ENCODE measurements at regions not wholly inside any gene's neighbourhood (a gene's known extent, or its start where the extent isn't known, plus 50 kb on each side); places are given as distances from the start of the nearest gene placed in this dataset.

DNA sequence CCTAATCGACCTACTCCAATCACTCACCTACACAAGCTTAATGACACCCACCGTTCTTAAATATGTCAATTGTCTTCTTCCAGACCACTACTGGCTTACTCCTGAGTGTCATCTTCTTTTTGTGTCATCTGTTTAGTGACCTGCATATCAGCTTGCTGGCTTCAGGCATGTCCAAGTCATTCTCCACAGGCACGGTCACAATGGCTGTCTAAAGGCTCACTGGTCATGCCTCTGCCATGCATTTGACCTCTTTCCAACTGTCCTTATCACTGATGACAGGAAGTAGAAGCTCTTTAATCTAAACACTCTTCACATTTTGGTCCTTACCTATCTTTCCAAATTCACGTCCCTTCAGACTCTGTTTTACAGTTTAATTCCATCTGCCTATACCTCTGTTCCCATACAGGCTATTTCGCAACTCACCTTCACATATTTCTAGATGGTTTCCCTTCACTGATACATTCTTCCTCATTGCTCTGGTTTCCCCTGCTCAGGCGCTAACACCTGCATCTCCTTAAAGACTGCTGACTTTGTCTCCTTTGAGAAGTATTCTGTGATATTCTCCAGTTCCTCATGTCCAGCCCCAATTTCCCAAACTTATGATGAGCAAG is 217.5 kb downstream of the TRIB2 start:
- Histone ChIP-seq H3K4me2 (ENCODE audit: low read length) (no peak overlapping the region), H3K9me3 (ENCODE audit: low read length) (no peaks in the 10 kb centered on the region), H3K4me1 (ENCODE audit: insufficient read depth, low read length, poor library complexity, severe bottlenecking) (peaks cover 7% of the 10 kb centered on the region), H3K9me2 (ENCODE audit: insufficient read depth, low read length) (no peaks in the 10 kb centered on the region), H3K4me3 (ENCODE audit: low read depth, low read length, poor library complexity, severe bottlenecking) (no peak overlapping the region), H3K79me2 (ENCODE audit: insufficient read depth, low read depth, low read length) (no peaks in the 10 kb centered on the region), H2AFZ (ENCODE audit: low read length) (no peak overlapping the region), H3K27ac (ENCODE audit: low read depth, low read length, poor library complexity, severe bottlenecking) (no peak overlapping the region), H4K20me1 (ENCODE audit: insufficient read depth, low read length) (no peaks in the 10 kb centered on the region), H3K36me3 (ENCODE audit: insufficient read depth, low read length) (no peaks in the 10 kb centered on the region)
- BruUV-seq (replicated peaks): no TSS peak
- intact Hi-C loops (cut with micrococcal nuclease; ENCODE audit: unreplicated experiment): no loop called here
- no peak for TF ChIP-seq EZH2phosphoT487 (IDR thresholded peaks at IDR 0.05; ENCODE audit: borderline replicate concordance, low read depth, low read length)
- TF ChIP-seq, protein P1, sequence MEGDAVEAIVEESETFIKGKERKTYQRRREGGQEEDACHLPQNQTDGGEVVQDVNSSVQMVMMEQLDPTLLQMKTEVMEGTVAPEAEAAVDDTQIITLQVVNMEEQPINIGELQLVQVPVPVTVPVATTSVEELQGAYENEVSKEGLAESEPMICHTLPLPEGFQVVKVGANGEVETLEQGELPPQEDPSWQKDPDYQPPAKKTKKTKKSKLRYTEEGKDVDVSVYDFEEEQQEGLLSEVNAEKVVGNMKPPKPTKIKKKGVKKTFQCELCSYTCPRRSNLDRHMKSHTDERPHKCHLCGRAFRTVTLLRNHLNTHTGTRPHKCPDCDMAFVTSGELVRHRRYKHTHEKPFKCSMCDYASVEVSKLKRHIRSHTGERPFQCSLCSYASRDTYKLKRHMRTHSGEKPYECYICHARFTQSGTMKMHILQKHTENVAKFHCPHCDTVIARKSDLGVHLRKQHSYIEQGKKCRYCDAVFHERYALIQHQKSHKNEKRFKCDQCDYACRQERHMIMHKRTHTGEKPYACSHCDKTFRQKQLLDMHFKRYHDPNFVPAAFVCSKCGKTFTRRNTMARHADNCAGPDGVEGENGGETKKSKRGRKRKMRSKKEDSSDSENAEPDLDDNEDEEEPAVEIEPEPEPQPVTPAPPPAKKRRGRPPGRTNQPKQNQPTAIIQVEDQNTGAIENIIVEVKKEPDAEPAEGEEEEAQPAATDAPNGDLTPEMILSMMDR (conservative IDR thresholded peaks at IDR 0.05; ENCODE audit: low read length): no peak
- DNase-seq (ENCODE audit: low spot score): no peak
- CTCF ChIA-PET (ENCODE audit: unreplicated experiment): no interaction called here
- POLR2A ChIA-PET: no interaction called here

DNA sequence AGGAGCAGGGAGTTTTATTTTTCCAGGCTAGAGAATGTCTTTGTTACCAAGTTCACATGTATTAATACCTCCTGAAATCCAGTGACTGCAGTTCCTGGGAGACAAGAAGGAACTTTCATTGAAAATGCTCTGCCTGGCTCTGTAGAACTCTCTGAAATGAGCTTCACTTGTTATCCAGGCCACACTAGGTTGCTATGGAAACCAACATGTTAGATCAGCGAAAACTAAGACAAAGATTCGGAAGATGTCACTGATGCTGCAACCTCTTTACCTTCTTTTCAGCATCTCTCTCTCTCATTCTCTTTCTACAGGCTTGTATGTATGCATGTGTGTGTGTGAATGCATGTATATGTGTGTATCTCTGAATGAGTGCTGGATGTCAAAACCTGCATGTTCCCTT is 218.5 kb downstream of the TRIB2 start:
- TF ChIP-seq, protein P1 (conservative IDR thresholded peaks at IDR 0.05; ENCODE audit: low read length): no peak
- no peak for TF ChIP-seq EZH2phosphoT487 (IDR thresholded peaks at IDR 0.05; ENCODE audit: borderline replicate concordance, low read depth, low read length)
- Histone ChIP-seq H3K4me2 (ENCODE audit: low read length) (no peak overlapping the region), H3K9me3 (ENCODE audit: low read length) (no peaks in the 10 kb centered on the region), H3K4me1 (ENCODE audit: insufficient read depth, low read length, poor library complexity, severe bottlenecking) (no peaks in the 10 kb centered on the region), H3K9me2 (ENCODE audit: insufficient read depth, low read length) (no peaks in the 10 kb centered on the region), H3K27ac (ENCODE audit: low read depth, low read length, poor library complexity, severe bottlenecking) (no peak overlapping the region), H3K36me3 (ENCODE audit: insufficient read depth, low read length) (no peaks in the 10 kb centered on the region), H4K20me1 (ENCODE audit: insufficient read depth, low read length) (no peaks in the 10 kb centered on the region), H3K4me3 (ENCODE audit: low read depth, low read length, poor library complexity, severe bottlenecking) (no peak overlapping the region), H3K79me2 (ENCODE audit: insufficient read depth, low read depth, low read length) (no peaks in the 10 kb centered on the region), H2AFZ (ENCODE audit: low read length) (no peak overlapping the region)
- BruUV-seq (replicated peaks): no TSS peak
- intact Hi-C loops (cut with micrococcal nuclease; ENCODE audit: unreplicated experiment): no loop called here
- CTCF ChIA-PET (ENCODE audit: unreplicated experiment): no interaction called here
- no peak for DNase-seq (ENCODE audit: low spot score)
- POLR2A ChIA-PET: interaction anchor here (0.7 to 1.0 kb wide), 2 partner anchors 13 to 35 kb away, joined by 3 read pairs; no protein-coding TSS in a partner anchor

GRCh38 chr2:12935796-12936195 is 219.1 kb downstream of the TRIB2 start:
- BruUV-seq (replicated peaks): no TSS peak
- H3K4me3 ChIP-seq (ENCODE audit: low read depth, low read length, poor library complexity, severe bottlenecking): no peak overlapping the region
- no peaks in the 10 kb centered on the region for H4K20me1 ChIP-seq (ENCODE audit: insufficient read depth, low read length)
- H3K27ac ChIP-seq (ENCODE audit: low read depth, low read length, poor library complexity, severe bottlenecking): no peak overlapping the region
- H3K4me2 ChIP-seq (ENCODE audit: low read length): no peak overlapping the region
- intact Hi-C loops (cut with micrococcal nuclease; ENCODE audit: unreplicated experiment): no loop called here
- POLR2A ChIA-PET: interaction anchor here (1.0 kb wide), 1 partner anchor 13 kb away, joined by 3 read pairs; no protein-coding TSS in a partner anchor
- DNase-seq (ENCODE audit: low spot score): no peak
- no peaks in the 10 kb centered on the region for H3K36me3 ChIP-seq (ENCODE audit: insufficient read depth, low read length)
- TF ChIP-seq, protein P1 (conservative IDR thresholded peaks at IDR 0.05; ENCODE audit: low read length): no peak
- no peak for TF ChIP-seq EZH2phosphoT487 (IDR thresholded peaks at IDR 0.05; ENCODE audit: borderline replicate concordance, low read depth, low read length)
- no peaks in the 10 kb centered on the region for H3K9me2 ChIP-seq (ENCODE audit: insufficient read depth, low read length)
- H3K4me1 ChIP-seq (ENCODE audit: insufficient read depth, low read length, poor library complexity, severe bottlenecking): no peaks in the 10 kb centered on the region
- no peak overlapping the region for H2AFZ ChIP-seq (ENCODE audit: low read length)
- H3K79me2 ChIP-seq (ENCODE audit: insufficient read depth, low read depth, low read length): no peaks in the 10 kb centered on the region
- CTCF ChIA-PET (ENCODE audit: unreplicated experiment): no interaction called here
- H3K9me3 ChIP-seq (ENCODE audit: low read length): no peaks in the 10 kb centered on the region
